ENCODE measurements at regions not wholly inside any gene's neighbourhood (a gene's known extent, or its start where the extent isn't known, plus 50 kb on each side); places are given as distances from the start of the nearest gene placed in this dataset.

GRCh38 chr2:6497048-6497447, 368.7 kb downstream of the CMPK2 start:
- Mint-ChIP-seq H3K9me3 (peaks cover 70% of the 10 kb centered on the region), H3K27ac (no peak overlapping the region), H3K36me3 (peaks cover 75% of the 10 kb centered on the region), H3K4me1 (no peaks in the 10 kb centered on the region), H3K4me3 (no peak overlapping the region), H3K27me3 (ENCODE audit: low read depth) (peaks cover 9% of the 10 kb centered on the region)
- ChIA-PET CTCF (no interaction called here), POLR2A (no interaction called here)
- no peak for TF ChIP-seq AR (CRISPR knock-in tag; IDR thresholded peaks at IDR 0.05)
- TF ChIP-seq ERG (CRISPR knock-in tag; IDR thresholded peaks at IDR 0.05) = no peak
- TF ChIP-seq FOXK1 (CRISPR knock-in tag; IDR thresholded peaks at IDR 0.05) = no peak
- TF ChIP-seq ZMAT4 (CRISPR knock-in tag; IDR thresholded peaks at IDR 0.05) = no peak
- TF ChIP-seq CREB1 (CRISPR knock-in tag; IDR thresholded peaks at IDR 0.05) = no peak
- no peak for TF ChIP-seq ZNF671 (CRISPR knock-in tag; IDR thresholded peaks at IDR 0.05)
- no peak for TF ChIP-seq USF2 (CRISPR knock-in tag; IDR thresholded peaks at IDR 0.05)
- DNase-seq (ENCODE audit: low spot score) (no peak), ATAC-seq (no peak)

- no peak overlapping the region for H3K4me3 Mint-ChIP-seq
- no peaks in the 10 kb centered on the region for H3K4me1 Mint-ChIP-seq
- peaks cover 66% of the 10 kb centered on the region for H3K9me3 Mint-ChIP-seq
- H3K27me3 Mint-ChIP-seq (ENCODE audit: low read depth) = peaks cover 9% of the 10 kb centered on the region
- CTCF ChIA-PET = no interaction called here
- ATAC-seq (no peak), DNase-seq (ENCODE audit: low spot score) (no peak)
- peaks cover 69% of the 10 kb centered on the region for H3K36me3 Mint-ChIP-seq
- TF ChIP-seq TCF7 (CRISPR knock-in tag; IDR thresholded peaks at IDR 0.05; ENCODE audit: low read depth) (no peak), GRHL2 (CRISPR knock-in tag; IDR thresholded peaks at IDR 0.05; ENCODE audit: insufficient replicate concordance, severe bottlenecking) (no peak), CBFB (CRISPR knock-in tag; IDR thresholded peaks at IDR 0.05; ENCODE audit: low read depth) (no peak), NR2C2 (CRISPR knock-in tag; IDR thresholded peaks at IDR 0.05) (no peak), RELA (CRISPR knock-in tag; IDR thresholded peaks at IDR 0.05; ENCODE audit: borderline replicate concordance) (no peak), TEAD4 (CRISPR knock-in tag; IDR thresholded peaks at IDR 0.05) (no peak), CDX4 (CRISPR knock-in tag; IDR thresholded peaks at IDR 0.05; ENCODE audit: borderline replicate concordance) (no peak), ETV6 (CRISPR knock-in tag; IDR thresholded peaks at IDR 0.05) (no peak), ZNF671 (CRISPR knock-in tag; IDR thresholded peaks at IDR 0.05) (no peak), OVOL2 (CRISPR knock-in tag; IDR thresholded peaks at IDR 0.05; ENCODE audit: borderline replicate concordance) (no peak), HMGA2 (CRISPR knock-in tag; IDR thresholded peaks at IDR 0.05) (no peak), ELF4 (CRISPR knock-in tag; IDR thresholded peaks at IDR 0.05; ENCODE audit: low read depth) (no peak), MXD4 (CRISPR knock-in tag; IDR thresholded peaks at IDR 0.05; ENCODE audit: borderline replicate concordance) (no peak), RORB (CRISPR knock-in tag; IDR thresholded peaks at IDR 0.05) (no peak), NR1H2 (CRISPR knock-in tag; IDR thresholded peaks at IDR 0.05) (no peak), AR (CRISPR knock-in tag; IDR thresholded peaks at IDR 0.05) (no peak), GTF2I (CRISPR knock-in tag; conservative IDR thresholded peaks at IDR 0.05) (no peak), ZNF121 (CRISPR knock-in tag; IDR thresholded peaks at IDR 0.05) (no peak), IRF2 (CRISPR knock-in tag; IDR thresholded peaks at IDR 0.05; ENCODE audit: borderline replicate concordance, low read depth) (no peak), TEAD1 (CRISPR knock-in tag; IDR thresholded peaks at IDR 0.05) (no peak)
- POLR2A ChIA-PET = no interaction called here
- no peak overlapping the region for H3K27ac Mint-ChIP-seq
These were observed 366.9 kb downstream of the CMPK2 start for GRCh38 chr2:6498841-6499240.

All from WTC11 (cell line).